ENCODE measurements at regions not wholly inside any gene's neighbourhood (a gene's known extent, or its start where the extent isn't known, plus 50 kb on each side); places are given as distances from the start of the nearest gene placed in this dataset.

DNA sequence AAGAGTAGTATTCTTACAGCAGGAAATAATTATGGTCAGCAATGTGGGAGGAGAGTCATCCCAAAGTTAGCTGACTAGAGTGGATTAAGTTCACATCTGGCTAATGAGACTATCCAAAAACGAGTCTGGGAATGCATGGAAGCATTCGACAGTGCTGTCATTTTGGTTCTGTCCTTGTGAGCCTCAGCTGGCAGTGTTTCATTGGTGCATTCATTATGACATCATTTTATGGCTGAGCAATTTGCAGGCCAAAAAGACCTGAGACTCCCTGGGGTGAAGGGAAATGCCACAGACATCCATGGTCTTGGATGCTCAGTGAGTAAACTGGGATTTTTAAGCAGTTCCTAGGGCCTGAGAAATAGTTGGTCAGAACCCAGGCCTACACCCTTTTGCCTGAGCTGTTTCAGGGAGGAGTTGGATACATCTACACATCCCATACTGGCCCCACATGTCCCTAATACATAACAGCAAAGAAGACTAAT lies 196.4 kb upstream of the CCN2 start:
- no peak for DNase-seq
- Histone ChIP-seq H3K4me1 (ENCODE audit: insufficient read depth, low read length) (no peaks in the 10 kb centered on the region), H3K9me3 (ENCODE audit: control insufficient read depth in 1 of 2, insufficient read depth in 1 of 2, low read length in 2 of 2) (no peaks in the 10 kb centered on the region), H3K4me3 (ENCODE audit: low read length) (no peak overlapping the region), H3K36me3 (ENCODE audit: insufficient read depth, low read length) (no peaks in the 10 kb centered on the region), H3K27me3 (ENCODE audit: control insufficient read depth in 1 of 2, insufficient read depth in 2 of 2, low read length in 2 of 2) (no peaks in the 10 kb centered on the region), H3K27ac (ENCODE audit: low read depth in 1 of 2, low read length in 2 of 2) (no peak overlapping the region)
- H3K9me3 Mint-ChIP-seq: no peaks in the 10 kb centered on the region
- ChIA-PET CTCF (no interaction called here), POLR2A (no interaction called here)
- H3K27ac Mint-ChIP-seq: no peak overlapping the region
- intact Hi-C loops (cut with DNase I, micrococcal nuclease): no loop called here
- H3K27me3 Mint-ChIP-seq: no peaks in the 10 kb centered on the region
- no peaks in the 10 kb centered on the region for H3K4me1 Mint-ChIP-seq (ENCODE audit: low read depth)
- no peak for ATAC-seq (ENCODE audit: poor library complexity)
- no peaks in the 10 kb centered on the region for H3K36me3 Mint-ChIP-seq (ENCODE audit: low read depth)
- H3K4me3 Mint-ChIP-seq: no peak overlapping the region
- TF ChIP-seq, protein P1, sequence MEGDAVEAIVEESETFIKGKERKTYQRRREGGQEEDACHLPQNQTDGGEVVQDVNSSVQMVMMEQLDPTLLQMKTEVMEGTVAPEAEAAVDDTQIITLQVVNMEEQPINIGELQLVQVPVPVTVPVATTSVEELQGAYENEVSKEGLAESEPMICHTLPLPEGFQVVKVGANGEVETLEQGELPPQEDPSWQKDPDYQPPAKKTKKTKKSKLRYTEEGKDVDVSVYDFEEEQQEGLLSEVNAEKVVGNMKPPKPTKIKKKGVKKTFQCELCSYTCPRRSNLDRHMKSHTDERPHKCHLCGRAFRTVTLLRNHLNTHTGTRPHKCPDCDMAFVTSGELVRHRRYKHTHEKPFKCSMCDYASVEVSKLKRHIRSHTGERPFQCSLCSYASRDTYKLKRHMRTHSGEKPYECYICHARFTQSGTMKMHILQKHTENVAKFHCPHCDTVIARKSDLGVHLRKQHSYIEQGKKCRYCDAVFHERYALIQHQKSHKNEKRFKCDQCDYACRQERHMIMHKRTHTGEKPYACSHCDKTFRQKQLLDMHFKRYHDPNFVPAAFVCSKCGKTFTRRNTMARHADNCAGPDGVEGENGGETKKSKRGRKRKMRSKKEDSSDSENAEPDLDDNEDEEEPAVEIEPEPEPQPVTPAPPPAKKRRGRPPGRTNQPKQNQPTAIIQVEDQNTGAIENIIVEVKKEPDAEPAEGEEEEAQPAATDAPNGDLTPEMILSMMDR (IDR thresholded peaks at IDR 0.05): no peak

DNA sequence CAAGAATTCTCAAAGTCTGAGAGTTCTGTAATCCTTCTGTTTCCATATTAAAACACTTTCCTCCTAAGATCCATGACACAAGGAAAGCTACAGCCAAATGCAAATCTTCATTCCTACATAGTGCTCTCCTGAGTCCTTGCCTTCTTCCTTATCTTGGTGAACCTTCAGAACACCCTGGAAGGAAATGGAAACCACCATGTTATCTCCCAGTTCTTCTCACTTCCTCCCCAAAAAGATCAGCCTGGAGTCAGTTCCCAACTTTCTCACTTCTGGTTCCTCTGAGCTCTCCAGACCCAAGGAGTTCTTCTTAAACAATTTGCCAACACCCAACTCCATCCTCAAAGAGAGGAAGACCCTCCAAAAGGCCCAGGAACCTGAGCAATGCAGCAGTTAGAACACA lies 193.3 kb upstream of the CCN2 start:
- H3K4me3 Mint-ChIP-seq: no peak overlapping the region
- Histone ChIP-seq H3K4me3 (ENCODE audit: low read length) (no peak overlapping the region), H3K27ac (ENCODE audit: low read depth in 1 of 2, low read length in 2 of 2) (no peak overlapping the region), H3K9me3 (ENCODE audit: control insufficient read depth in 1 of 2, insufficient read depth in 1 of 2, low read length in 2 of 2) (no peaks in the 10 kb centered on the region), H3K27me3 (ENCODE audit: control insufficient read depth in 1 of 2, insufficient read depth in 2 of 2, low read length in 2 of 2) (no peaks in the 10 kb centered on the region), H3K4me1 (ENCODE audit: insufficient read depth, low read length) (no peaks in the 10 kb centered on the region), H3K36me3 (ENCODE audit: insufficient read depth, low read length) (no peaks in the 10 kb centered on the region)
- no peaks in the 10 kb centered on the region for H3K9me3 Mint-ChIP-seq
- no peaks in the 10 kb centered on the region for H3K36me3 Mint-ChIP-seq (ENCODE audit: low read depth)
- CTCF ChIA-PET: no interaction called here
- intact Hi-C loops (cut with DNase I, micrococcal nuclease): no loop called here
- no peaks in the 10 kb centered on the region for H3K27me3 Mint-ChIP-seq
- TF ChIP-seq, protein P1 (IDR thresholded peaks at IDR 0.05): no peak
- H3K4me1 Mint-ChIP-seq (ENCODE audit: low read depth): no peaks in the 10 kb centered on the region
- DNase-seq: no peak
- no peak for ATAC-seq (ENCODE audit: poor library complexity)
- no peak overlapping the region for H3K27ac Mint-ChIP-seq
- POLR2A ChIA-PET: no interaction called here

DNA sequence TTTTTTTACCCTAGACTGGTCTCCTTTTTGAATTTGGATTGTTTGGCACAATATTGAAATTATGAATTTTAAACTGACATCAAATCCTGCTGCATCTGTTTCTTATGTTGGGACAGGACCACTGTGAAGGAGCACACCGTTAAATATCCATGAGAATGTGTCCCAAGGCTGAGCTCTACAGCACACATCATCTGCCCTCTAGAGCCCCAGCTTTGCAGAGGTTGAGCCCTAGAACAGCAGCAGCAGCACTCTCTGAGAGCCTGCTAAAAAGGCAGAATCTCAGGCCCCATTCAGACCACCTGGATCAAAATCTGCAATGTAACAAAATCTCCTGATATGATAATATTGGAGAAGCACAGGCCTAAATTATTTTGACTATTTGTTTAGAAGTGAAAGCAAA lies 192.1 kb upstream of the CCN2 start:
- Histone ChIP-seq H3K9me3 (ENCODE audit: control insufficient read depth in 1 of 2, insufficient read depth in 1 of 2, low read length in 2 of 2) (no peaks in the 10 kb centered on the region), H3K27me3 (ENCODE audit: control insufficient read depth in 1 of 2, insufficient read depth in 2 of 2, low read length in 2 of 2) (no peaks in the 10 kb centered on the region), H3K4me3 (ENCODE audit: low read length) (no peak overlapping the region), H3K4me1 (ENCODE audit: insufficient read depth, low read length) (no peaks in the 10 kb centered on the region), H3K27ac (ENCODE audit: low read depth in 1 of 2, low read length in 2 of 2) (no peak overlapping the region), H3K36me3 (ENCODE audit: insufficient read depth, low read length) (no peaks in the 10 kb centered on the region)
- intact Hi-C loops (cut with DNase I, micrococcal nuclease): no loop called here
- ChIA-PET POLR2A (no interaction called here), CTCF (interaction anchor here (0.9 kb wide), 1 partner anchor 12 kb away, joined by 3 read pairs; no protein-coding TSS in a partner anchor)
- DNase-seq (no peak), ATAC-seq (ENCODE audit: poor library complexity) (no peak)
- Mint-ChIP-seq H3K9me3 (no peaks in the 10 kb centered on the region), H3K27me3 (no peaks in the 10 kb centered on the region), H3K27ac (no peak overlapping the region), H3K4me3 (no peak overlapping the region), H3K4me1 (ENCODE audit: low read depth) (no peaks in the 10 kb centered on the region), H3K36me3 (ENCODE audit: low read depth) (no peaks in the 10 kb centered on the region)
- TF ChIP-seq, protein P1 (IDR thresholded peaks at IDR 0.05): no peak
